IPS-20b (cell line): ENCODE measurements at regions not wholly inside any gene's neighbourhood (a gene's known extent, or its start where the extent isn't known, plus 50 kb on each side); places are given as distances from the start of the nearest gene placed in this dataset.
A peak's percentile ranks its signal among the peaks of the same experiment; 100 is the strongest.

Experiments used
- H3K27ac ChIP-seq: one replicate; pipeline ENCODE4 v1.5.1; 2013; ENCODE audit warnings: low read length
- H3K27me3 ChIP-seq: 2 replicates; pipeline ENCODE4 v1.6.1; 2013; ENCODE audit warnings: mild to moderate bottlenecking, low read length, inconsistent platforms; ENCODE audit not compliant: insufficient read depth
- H3K36me3 ChIP-seq: 2 replicates; pipeline ENCODE4 v1.6.1; 2013; ENCODE audit warnings: low read depth, mild to moderate bottlenecking, inconsistent platforms, low read length, moderate library complexity; ENCODE audit not compliant: insufficient read depth
- H3K4me1 ChIP-seq: 2 replicates; pipeline ENCODE4 v1.6.1; 2013; ENCODE audit warnings: mild to moderate bottlenecking, control low read depth, inconsistent platforms, low read length, moderate library complexity; ENCODE audit not compliant: insufficient read depth
- H3K4me3 ChIP-seq: 2 replicates; pipeline ENCODE4 v1.5.1; 2013; ENCODE audit warnings: mild to moderate bottlenecking, low read length, inconsistent platforms
- H3K9ac ChIP-seq: 2 replicates; pipeline ENCODE4 v1.6.1; 2013; ENCODE audit warnings: low read depth, mild to moderate bottlenecking, inconsistent platforms, low read length, moderate library complexity
- H3K9me3 ChIP-seq: 2 replicates; pipeline ENCODE4 v1.6.1; 2013; ENCODE audit warnings: mild to moderate bottlenecking, low read depth, low read length, inconsistent platforms; ENCODE audit not compliant: insufficient read depth

DNA sequence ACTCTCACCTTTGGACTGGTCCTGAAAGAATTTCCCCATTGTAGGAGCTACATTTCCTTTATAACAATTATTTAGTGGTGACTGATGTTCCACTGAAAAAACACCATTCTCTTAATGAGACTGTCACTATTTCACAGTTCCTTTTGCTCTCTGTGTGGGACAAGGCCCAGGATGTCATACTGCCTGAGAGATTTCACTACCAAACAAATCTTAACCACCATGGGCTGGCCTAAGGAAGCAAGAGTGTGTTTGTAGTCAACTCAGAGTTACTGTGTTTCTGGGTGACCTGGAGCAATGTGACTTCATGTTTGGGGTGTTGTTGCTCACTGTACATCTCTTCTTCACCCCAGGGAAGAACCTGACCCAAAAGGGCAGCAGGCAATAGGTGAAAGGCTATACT is 50.1 kb upstream of the ZNF608 start:
- Histone ChIP-seq H3K9ac (no peak overlapping the region), H3K36me3 (no peaks in the 10 kb centered on the region), H3K27ac (no peak overlapping the region), H3K4me1 (no peaks in the 10 kb centered on the region), H3K27me3 (no peaks in the 10 kb centered on the region), H3K4me3 (no peak overlapping the region), H3K9me3 (no peaks in the 10 kb centered on the region)

GRCh38 chr5:124797665-124798087 is 51.2 kb upstream of the ZNF608 start:
- no peak overlapping the region for H3K9ac ChIP-seq
- H3K4me1 ChIP-seq = no peaks in the 10 kb centered on the region
- H3K9me3 ChIP-seq = no peaks in the 10 kb centered on the region
- H3K27me3 ChIP-seq = no peaks in the 10 kb centered on the region
- no peak overlapping the region for H3K27ac ChIP-seq
- no peak overlapping the region for H3K4me3 ChIP-seq
- H3K36me3 ChIP-seq = no peaks in the 10 kb centered on the region

- no peaks in the 10 kb centered on the region for H3K27me3 ChIP-seq
- H3K9me3 ChIP-seq = no peaks in the 10 kb centered on the region
- H3K9ac ChIP-seq = no peak overlapping the region
- no peak overlapping the region for H3K4me3 ChIP-seq
- no peak overlapping the region for H3K27ac ChIP-seq
- no peaks in the 10 kb centered on the region for H3K36me3 ChIP-seq
- no peaks in the 10 kb centered on the region for H3K4me1 ChIP-seq
Measured at GRCh38 chr5:124798890-124799289, 52.5 kb upstream of the ZNF608 start.

- Histone ChIP-seq H3K36me3 (no peaks in the 10 kb centered on the region), H3K4me1 (peaks cover 5% of the 10 kb centered on the region; the same call in 1 of the 2 replicates), H3K4me3 (no peak overlapping the region), H3K27ac (no peak overlapping the region), H3K9me3 (no peaks in the 10 kb centered on the region), H3K27me3 (no peaks in the 10 kb centered on the region), H3K9ac (no peak overlapping the region)
Measured at GRCh38 chr5:124801551-124801950, 55.1 kb upstream of the ZNF608 start.

GRCh38 chr5:124803617-124804323 is 57.3 kb upstream of the ZNF608 start:
- no peaks in the 10 kb centered on the region for H3K9me3 ChIP-seq
- H3K36me3 ChIP-seq = no peaks in the 10 kb centered on the region
- H3K4me3 ChIP-seq = no peak overlapping the region
- H3K4me1 ChIP-seq = peaks cover 14% of the 10 kb centered on the region; the same call in 1 of the 2 replicates
- H3K27me3 ChIP-seq = no peaks in the 10 kb centered on the region
- H3K27ac ChIP-seq = no peak overlapping the region
- no peak overlapping the region for H3K9ac ChIP-seq

- Histone ChIP-seq H3K36me3 (no peaks in the 10 kb centered on the region), H3K9me3 (no peaks in the 10 kb centered on the region), H3K9ac (peak overlapping the region; percentile 35; the same call in 1 of the 2 replicates), H3K4me3 (no peak overlapping the region), H3K4me1 (peaks cover 14% of the 10 kb centered on the region; the same call in 1 of the 2 replicates), H3K27me3 (no peaks in the 10 kb centered on the region), H3K27ac (no peak overlapping the region)
Measured at GRCh38 chr5:124806026-124806372, 59.6 kb upstream of the ZNF608 start.

- H3K36me3 ChIP-seq = no peaks in the 10 kb centered on the region
Measured at GRCh38 chr5:124806373-124807077, 60.1 kb upstream of the ZNF608 start.

GRCh38 chr5:124808842-124809268 is 62.4 kb upstream of the ZNF608 start:
- Histone ChIP-seq H3K36me3 (no peaks in the 10 kb centered on the region), H3K27me3 (no peaks in the 10 kb centered on the region), H3K4me1 (peaks cover 14% of the 10 kb centered on the region; the same call in 1 of the 2 replicates), H3K27ac (no peak overlapping the region), H3K9ac (no peak overlapping the region), H3K4me3 (no peak overlapping the region), H3K9me3 (no peaks in the 10 kb centered on the region)

More at GRCh38 chr5:124806373-124807077, 60.1 kb upstream of the ZNF608 start:
- no peaks in the 10 kb centered on the region for H3K27me3 ChIP-seq
- peak overlapping the region; percentile 35; the same call in 1 of the 2 replicates for H3K9ac ChIP-seq
- H3K27ac ChIP-seq = no peak overlapping the region
- no peaks in the 10 kb centered on the region for H3K9me3 ChIP-seq
- no peak overlapping the region for H3K4me3 ChIP-seq
- H3K4me1 ChIP-seq = peaks cover 14% of the 10 kb centered on the region; the same call in 1 of the 2 replicates

DNA sequence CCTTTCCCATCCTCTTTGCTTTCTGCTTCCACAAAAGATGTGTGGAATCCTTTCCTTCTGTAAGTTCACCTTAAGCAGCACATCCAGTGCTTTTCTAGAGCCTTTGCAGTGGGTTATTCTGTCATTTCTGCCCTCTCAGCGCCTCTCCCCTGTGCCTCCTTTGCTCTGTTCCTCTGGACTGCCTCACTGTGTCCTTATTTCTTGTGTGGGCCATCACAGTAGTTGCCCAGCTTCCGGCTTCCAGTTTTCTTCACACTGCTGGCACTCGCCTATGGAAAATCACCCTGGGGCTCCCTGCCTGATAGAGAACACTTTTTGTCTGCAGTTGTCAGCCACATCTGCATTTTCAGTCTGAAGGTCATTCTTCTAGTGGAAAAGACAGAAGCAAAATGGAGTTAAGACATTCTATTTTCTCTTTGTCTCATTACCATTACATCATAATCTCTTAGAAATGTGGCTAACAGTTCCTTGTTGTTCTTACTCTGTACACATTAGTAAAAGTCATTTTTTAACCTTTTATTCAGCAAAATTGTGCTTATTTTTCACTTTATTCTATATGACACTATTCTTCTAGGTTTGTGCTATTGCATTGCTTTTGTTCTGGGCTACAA is 64.1 kb upstream of the ZNF608 start:
- Histone ChIP-seq H3K4me3 (no peak overlapping the region), H3K9me3 (no peaks in the 10 kb centered on the region), H3K27me3 (no peaks in the 10 kb centered on the region), H3K27ac (no peak overlapping the region), H3K4me1 (peaks cover 14% of the 10 kb centered on the region; the same call in 1 of the 2 replicates), H3K36me3 (no peaks in the 10 kb centered on the region), H3K9ac (no peak overlapping the region)

DNA sequence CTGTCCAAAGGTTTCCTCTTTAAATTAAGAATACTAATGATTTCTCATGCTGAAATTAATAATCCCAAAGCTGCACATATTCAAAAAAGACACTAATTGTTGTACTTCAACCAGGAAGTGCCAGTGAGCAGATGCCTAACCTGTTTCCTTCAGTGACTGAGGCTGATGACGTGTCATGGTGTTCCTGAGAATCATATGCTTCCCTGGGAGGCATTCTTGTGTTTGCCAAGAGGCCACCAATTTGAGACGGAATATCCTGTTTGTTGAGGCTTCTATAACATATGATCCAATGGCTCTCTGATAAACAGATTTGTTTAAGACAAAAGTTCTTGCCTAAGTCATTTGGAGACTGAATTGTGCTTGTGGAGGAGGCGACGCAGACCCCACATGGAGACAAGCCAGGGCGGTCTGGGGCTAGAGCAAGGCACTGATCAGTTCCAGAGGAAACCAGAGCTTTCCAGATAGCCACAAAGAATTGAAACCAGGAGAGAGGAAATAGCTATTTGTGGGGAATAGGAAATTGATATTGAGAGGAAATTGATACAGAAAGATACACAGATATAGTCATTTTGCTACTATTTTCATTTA is 66.4 kb upstream of the ZNF608 start:
- Histone ChIP-seq H3K9me3 (no peaks in the 10 kb centered on the region), H3K36me3 (no peaks in the 10 kb centered on the region), H3K4me1 (no peaks in the 10 kb centered on the region), H3K9ac (no peak overlapping the region), H3K27me3 (no peaks in the 10 kb centered on the region), H3K4me3 (no peak overlapping the region), H3K27ac (no peak overlapping the region)

DNA sequence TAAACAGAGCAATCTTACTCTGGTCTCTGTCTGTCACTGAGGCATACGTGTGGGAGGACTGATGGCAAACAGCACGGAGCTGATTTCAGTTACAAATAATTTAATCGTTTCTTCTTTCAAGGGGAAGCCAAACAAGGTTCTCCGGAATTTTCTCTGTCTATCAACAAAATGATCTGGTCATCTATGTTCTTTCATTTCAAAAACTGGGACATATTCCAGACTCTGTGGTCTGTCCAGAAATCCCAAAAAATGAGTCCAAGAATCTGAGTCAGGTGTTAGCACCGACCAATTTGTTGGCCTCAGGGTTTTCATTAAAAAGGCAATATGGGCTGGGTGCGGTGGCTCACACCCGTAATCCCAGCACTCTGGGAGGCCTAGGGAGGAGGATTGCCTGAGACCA is 69.9 kb upstream of the ZNF608 start:
- H3K27ac ChIP-seq = no peak overlapping the region
- H3K9ac ChIP-seq = no peak overlapping the region
- H3K4me1 ChIP-seq = no peaks in the 10 kb centered on the region
- H3K4me3 ChIP-seq = no peak overlapping the region
- H3K9me3 ChIP-seq = no peaks in the 10 kb centered on the region
- H3K27me3 ChIP-seq = no peaks in the 10 kb centered on the region
- H3K36me3 ChIP-seq = no peaks in the 10 kb centered on the region
